HCT116 (cell line): ENCODE measurements at regions not wholly inside any gene's neighbourhood (a gene's known extent, or its start where the extent isn't known, plus 50 kb on each side); places are given as distances from the start of the nearest gene placed in this dataset.

ENCODE experiments used
- ATAC-seq: fragments of 200-7000 bp; cut with Tn5 transposase; 2 replicates; pipeline ENCODE4 v1.9.1; 2020; ENCODE audit warnings: mild to moderate bottlenecking, moderate library complexity
- BruUV-seq: library from RNA; stranded (reverse); fragments of 400-500 nt; replicated peaks from 2 replicates; lab custom pipeline; 2021; lab: Mats Ljungman, UMichigan
- CTCF ChIA-PET: fragments of 300-600 bp; sonication (Branson Sonifier 250); formaldehyde crosslinking; loops from one replicate; lab custom pipeline; 2021; ENCODE audit warnings: antibody characterized with exemption; lab: Charles Lee
- POLR2A ChIA-PET: fragments of 300-600, 350-600 bp; sonication (Branson Sonifier 250); formaldehyde crosslinking; loops from one replicate; lab custom pipeline; 2021; ENCODE audit warnings: antibody characterized with exemption; lab: Charles Lee
- RAD21 ChIA-PET, 2 experiments: fragments of 300-600 bp; sonication (Branson Sonifier 250); formaldehyde crosslinking; loops; one replicate each; lab custom pipeline; 2023; ENCODE audit warnings: low total read pairs in 2 of 2; ENCODE audit not compliant: uncharacterized antibody in 2 of 2, unreplicated experiment in 2 of 2, low non-redundant PET in 1 of 2; lab: Charles Lee
- DNase-seq: peaks from one replicate; pipeline ENCODE4 v3.0.0-alpha.2; 2010; ENCODE audit warnings: low read depth, low spot score
- H2AFZ ChIP-seq: fragments of 200-600 bp; shearing (Covaris generic), sonication (generic); 2 replicates; pipeline ENCODE4 v1.6.1; 2017; ENCODE audit warnings: low read depth, mixed run types, mixed read lengths, antibody characterized with exemption, low read length; ENCODE audit not compliant: poor library complexity, severe bottlenecking
- H3K27ac ChIP-seq: 2 replicates; pipeline ENCODE4 v1.5.1; 2012; ENCODE audit warnings: low read depth, low read length
- H3K27me3 ChIP-seq: fragments of 200-600 bp; sonication (generic); 2 replicates; pipeline ENCODE4 v1.6.1; 2016; ENCODE audit warnings: mixed run types, low read length, mixed read lengths; ENCODE audit not compliant: insufficient read depth
- H3K36me3 ChIP-seq, 2 experiments: fragments of 200-500 bp in 1 of 2; fragments of 200-600 bp in 1 of 2; sonication (Bioruptor generic) in 1 of 2; sonication (generic) in 1 of 2; 2 replicates each; pipeline versions ENCODE4 v1.5.1 to v1.6.1; 2014 to 2016; ENCODE audit warnings: low read length in 2 of 2, inconsistent platforms in 1 of 2, mixed read lengths in 1 of 2, mixed run types in 1 of 2; ENCODE audit not compliant: insufficient read depth in 2 of 2, control insufficient read depth in 1 of 2
- H3K4me1 ChIP-seq, 2 experiments: fragments of 200-600 bp in 1 of 2; sonication (generic) in 1 of 2; 2 replicates each; pipeline versions ENCODE4 v1.5.1 to v1.6.1; 2012 to 2017; ENCODE audit warnings: low read length in 2 of 2, inconsistent platforms in 1 of 2, mild to moderate bottlenecking in 1 of 2, mixed read lengths in 1 of 2, mixed run types in 1 of 2, moderate library complexity in 1 of 2; ENCODE audit not compliant: insufficient read depth in 2 of 2, control insufficient read depth in 1 of 2
- H3K4me2 ChIP-seq: fragments of 200-600 bp; sonication (generic); 2 replicates; pipeline ENCODE4 v1.6.1; 2017; ENCODE audit warnings: mixed run types, low read length, mixed read lengths
- H3K4me3 ChIP-seq, 2 experiments: fragments of 200-600 bp in 1 of 2; sonication (generic) in 1 of 2; replicated peaks in 1 of 2; 2 replicates each; pipeline ENCODE4 v1.5.1; 2011 to 2016; ENCODE audit warnings: low read length in 2 of 2, control low read depth in 1 of 2, low read depth in 1 of 2, mild to moderate bottlenecking in 1 of 2, mixed read lengths in 1 of 2, mixed run types in 1 of 2
- H3K79me2 ChIP-seq: fragments of 200-600 bp; sonication (generic); 2 replicates; pipeline ENCODE4 v1.6.1; 2017; ENCODE audit warnings: mild to moderate bottlenecking, mixed run types, low read length, moderate library complexity, mixed read lengths; ENCODE audit not compliant: insufficient read depth
- H3K9ac ChIP-seq: fragments of 200-600 bp; sonication (generic); 2 replicates; pipeline ENCODE4 v1.6.1; 2016; ENCODE audit warnings: low read length, mixed read lengths
- H3K9me2 ChIP-seq: fragments of 200-600 bp; sonication (generic), shearing (Covaris generic); 2 replicates; pipeline ENCODE4 v1.6.1; 2017; ENCODE audit warnings: mixed run types, mild to moderate bottlenecking, moderate library complexity; ENCODE audit not compliant: insufficient read depth
- H3K9me3 ChIP-seq, 2 experiments: fragments of 200-500 bp in 1 of 2; fragments of 200-600 bp in 1 of 2; sonication (Bioruptor generic) in 1 of 2; sonication (generic) in 1 of 2; 2 replicates each; pipeline ENCODE4 v1.6.1; 2014 to 2017; ENCODE audit warnings: low read length in 2 of 2, mixed read lengths in 2 of 2, inconsistent platforms in 1 of 2, low read depth in 1 of 2, mild to moderate bottlenecking in 1 of 2, mixed run types in 1 of 2, moderate library complexity in 1 of 2; ENCODE audit not compliant: control insufficient read depth in 1 of 2, insufficient read depth in 1 of 2
- H4K20me1 ChIP-seq: fragments of 200-600 bp; sonication (generic), shearing (Covaris generic); 2 replicates; pipeline ENCODE4 v1.6.1; 2017; ENCODE audit warnings: mixed run types, mild to moderate bottlenecking, moderate library complexity; ENCODE audit not compliant: insufficient read depth
- CBX3 ChIP-seq: IDR thresholded peaks from 2 replicates; pipeline ENCODE4 v1.6.1; 2012; ENCODE audit warnings: low read depth
- CEBPB ChIP-seq: IDR thresholded peaks from 2 replicates; pipeline ENCODE4 v1.6.1; 2012; ENCODE audit warnings: low read depth
- EGR1 ChIP-seq: IDR thresholded peaks from 2 replicates; pipeline ENCODE4 v1.6.1; 2012; ENCODE audit warnings: low read depth
- ELF1 ChIP-seq: IDR thresholded peaks from 2 replicates; pipeline ENCODE4 v1.6.1; 2012; ENCODE audit warnings: low read depth, borderline replicate concordance
- EZH2 ChIP-seq: fragments of 200-600 bp; sonication (generic); IDR thresholded peaks from 2 replicates; pipeline ENCODE4 v1.6.1; 2017; ENCODE audit warnings: antibody characterized with exemption, mixed run types
- EZH2phosphoT487 ChIP-seq: fragments of 200-600 bp; IDR thresholded peaks from 2 replicates; pipeline ENCODE4 v1.6.1; 2018; ENCODE audit warnings: antibody characterized with exemption, borderline replicate concordance
- FOSL1 ChIP-seq: IDR thresholded peaks from 2 replicates; pipeline ENCODE4 v1.6.1; 2012; ENCODE audit warnings: low read depth
- POLR2A ChIP-seq: IDR thresholded peaks from 2 replicates; pipeline ENCODE4 v1.7.0; 2011; ENCODE audit warnings: borderline replicate concordance; ENCODE audit not compliant: insufficient read depth, insufficient read length; ENCODE audit errors: extremely low read depth
- RAD21 ChIP-seq: IDR thresholded peaks from 2 replicates; pipeline ENCODE4 v1.6.1; 2012; ENCODE audit warnings: low read depth, mild to moderate bottlenecking
- SIN3A ChIP-seq: IDR thresholded peaks from 2 replicates; pipeline ENCODE4 v1.6.1; 2012; ENCODE audit warnings: low read depth
- SP1 ChIP-seq: IDR thresholded peaks from 2 replicates; pipeline ENCODE4 v1.6.1; 2012; ENCODE audit warnings: low read depth
- SRF ChIP-seq: IDR thresholded peaks from 2 replicates; pipeline ENCODE4 v1.6.1; 2012; ENCODE audit warnings: low read depth
- ZBTB33 ChIP-seq: IDR thresholded peaks from 2 replicates; pipeline ENCODE4 v1.6.1; 2011; ENCODE audit warnings: mild to moderate bottlenecking, low read length, moderate library complexity; ENCODE audit not compliant: insufficient replicate concordance; ENCODE audit errors: extremely low read depth
- ZFX ChIP-seq: fragments of 450-650 bp; IDR thresholded peaks from 2 replicates; pipeline ENCODE4 v1.6.1; 2017
- ZNF274 ChIP-seq: fragments of 200-500 bp; sonication (Bioruptor generic); IDR thresholded peaks from 2 replicates; pipeline ENCODE4 v1.6.1; 2014; ENCODE audit warnings: mild to moderate bottlenecking, low read depth, low read length, inconsistent platforms
- intact Hi-C: fragments of 100-400 bp; cut with micrococcal nuclease; formaldehyde crosslinking; loops from 2 replicates; pipeline ENCODE4 v1.10.0; 2022
- TF ChIP-seq, protein P1 (sequence below): IDR thresholded peaks from 2 replicates; pipeline ENCODE4 v1.6.1; 2012

DNA sequence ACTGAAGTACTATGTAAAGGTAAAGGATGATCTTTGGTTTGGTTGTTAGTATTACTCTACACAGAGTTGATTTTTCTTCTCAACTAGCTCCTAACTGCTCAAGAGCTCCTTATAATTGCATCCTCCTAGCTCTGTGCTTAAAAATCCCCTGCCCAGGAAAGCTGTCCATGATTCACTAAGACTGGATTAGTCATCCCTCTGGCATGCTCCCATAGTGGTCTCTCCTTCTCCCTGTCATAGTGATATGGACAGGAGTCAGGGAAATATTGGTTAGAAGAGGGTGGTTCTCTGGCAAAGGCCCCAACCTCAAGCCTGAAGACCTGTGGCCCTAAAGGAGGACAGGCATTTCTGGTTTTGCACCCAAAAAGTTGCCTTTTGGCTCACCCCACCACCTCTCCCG is 242.3 kb upstream of the KCNIP4 start:
- H4K20me1 ChIP-seq: no peaks in the 10 kb centered on the region
- ChIA-PET POLR2A (no interaction called here), RAD21 (no interaction called here), CTCF (no interaction called here)
- H3K4me2 ChIP-seq: no peak overlapping the region
- BruUV-seq: no TSS peak
- TF ChIP-seq CBX3 (no peak), ELF1 (no peak), EZH2 (no peak), ZBTB33 (no peak), ZFX (no peak), CEBPB (no peak), SIN3A (no peak), EGR1 (no peak), ZNF274 (no peak), SRF (no peak), RAD21 (no peak), EZH2phosphoT487 (no peak), POLR2A (no peak), FOSL1 (no peak), SP1 (no peak)
- TF ChIP-seq, protein P1, sequence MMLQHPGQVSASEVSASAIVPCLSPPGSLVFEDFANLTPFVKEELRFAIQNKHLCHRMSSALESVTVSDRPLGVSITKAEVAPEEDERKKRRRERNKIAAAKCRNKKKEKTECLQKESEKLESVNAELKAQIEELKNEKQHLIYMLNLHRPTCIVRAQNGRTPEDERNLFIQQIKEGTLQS: no peak
- no peak overlapping the region for H3K27ac ChIP-seq
- no peak overlapping the region for H2AFZ ChIP-seq
- H3K36me3 ChIP-seq: no peaks in the 10 kb centered on the region
- H3K79me2 ChIP-seq: no peaks in the 10 kb centered on the region
- DNase-seq (no peak), ATAC-seq (no peak)
- H3K4me3 ChIP-seq: no peak overlapping the region
- intact Hi-C loops: no loop called here
- no peaks in the 10 kb centered on the region for H3K9me3 ChIP-seq
- no peaks in the 10 kb centered on the region for H3K27me3 ChIP-seq
- no peaks in the 10 kb centered on the region for H3K4me1 ChIP-seq
- H3K9ac ChIP-seq: no peak overlapping the region
- no peaks in the 10 kb centered on the region for H3K9me2 ChIP-seq
